ENCODE measurements at regions not wholly inside any gene's neighbourhood (a gene's known extent, or its start where the extent isn't known, plus 50 kb on each side); places are given as distances from the start of the nearest gene placed in this dataset.
"Not testable (repeated sequence)": the region's sequence is repeated elsewhere in the genome, so short reads cannot be mapped to it uniquely, and the experiment has no call there.

GRCh38 chr2:89767058-89767457 is 1075.6 kb downstream of the RPIA start:
- TF ChIP-seq USF2 (IDR thresholded peaks at IDR 0.05; ENCODE audit: low read depth, low read length); POLR2A (IDR thresholded peaks at IDR 0.05; ENCODE audit: low read depth, low read length); FOS (IDR thresholded peaks at IDR 0.05; ENCODE audit: low read depth, low read length); CTCF (conservative IDR thresholded peaks at IDR 0.05; ENCODE audit: low read depth, low read length); MAFK (IDR thresholded peaks at IDR 0.05; ENCODE audit: low read depth, low read length): not testable (repeated sequence)
